Activated T-helper 9 cell treated with anti-CD3 and anti-CD28 coated beads, Interleukin-2, amount 50 U/mL, for 16 hours (primary cell): ENCODE measurements at regions not wholly inside any gene's neighbourhood (a gene's known extent, or its start where the extent isn't known, plus 50 kb on each side); places are given as distances from the start of the nearest gene placed in this dataset.
"Not testable (repeated sequence)": the region's sequence is repeated elsewhere in the genome, so short reads cannot be mapped to it uniquely, and the experiment has no call there.

Experiments used
- DNase-seq: peaks from one replicate; pipeline ENCODE4 v3.0.0-alpha.2; 2020; ENCODE audit warnings: low read depth

- DNase-seq, result not testable (repeated sequence)
Observed at GRCh38 chr11:112714340-112714739, 246.9 kb upstream of the NCAM1 start.

GRCh38 chr11:112715056-112715455, 246.2 kb upstream of the NCAM1 start:
- DNase-seq, result no peak

- DNase-seq, result no peak
Observed at GRCh38 chr11:112718483-112718882, 242.7 kb upstream of the NCAM1 start.

- no peak for DNase-seq
Observed at GRCh38 chr11:112719736-112720525, 241.3 kb upstream of the NCAM1 start.

- DNase-seq, result no peak
Observed at GRCh38 chr11:112722148-112722547, 239.1 kb upstream of the NCAM1 start.

GRCh38 chr11:112722876-112723275, 238.3 kb upstream of the NCAM1 start:
- DNase-seq, result no peak

GRCh38 chr11:112723676-112724495, 237.3 kb upstream of the NCAM1 start:
- DNase-seq, result no peak

- no peak for DNase-seq
Observed at GRCh38 chr11:112724496-112724790, 236.8 kb upstream of the NCAM1 start.

GRCh38 chr11:112725636-112726035, 235.6 kb upstream of the NCAM1 start:
- DNase-seq, result no peak

GRCh38 chr11:112727341-112727841, 233.8 kb upstream of the NCAM1 start:
- DNase-seq, result no peak

- DNase-seq, result no peak
Observed at GRCh38 chr11:112728288-112728687, 232.9 kb upstream of the NCAM1 start.

- DNase-seq, result no peak
Observed at GRCh38 chr11:112728716-112729115, 232.5 kb upstream of the NCAM1 start.

- no peak for DNase-seq
Observed at GRCh38 chr11:112730591-112730990, 230.6 kb upstream of the NCAM1 start.

- DNase-seq, result no peak
Observed at GRCh38 chr11:112731538-112731937, 229.7 kb upstream of the NCAM1 start.

- DNase-seq, result no peak
Observed at GRCh38 chr11:112732031-112732430, 229.2 kb upstream of the NCAM1 start.

- DNase-seq, result no peak
Observed at GRCh38 chr11:112734207-112734606, 227.0 kb upstream of the NCAM1 start.

- no peak for DNase-seq
Observed at GRCh38 chr11:112735470-112735869, 225.8 kb upstream of the NCAM1 start.

GRCh38 chr11:112744041-112744440, 217.2 kb upstream of the NCAM1 start:
- DNase-seq, result no peak

- DNase-seq, result no peak
Observed at GRCh38 chr11:112745973-112746372, 215.2 kb upstream of the NCAM1 start.

- DNase-seq, result no peak
Observed at GRCh38 chr11:112748252-112748651, 213.0 kb upstream of the NCAM1 start.

- DNase-seq, result no peak
Observed at GRCh38 chr11:112748713-112749543, 212.3 kb upstream of the NCAM1 start.

GRCh38 chr11:112751329-112751728, 209.9 kb upstream of the NCAM1 start:
- no peak for DNase-seq
